ENCODE measurements at regions not wholly inside any gene's neighbourhood (a gene's known extent, or its start where the extent isn't known, plus 50 kb on each side); places are given as distances from the start of the nearest gene placed in this dataset.

- no peak for TF ChIP-seq EZH2 (IDR thresholded peaks at IDR 0.05; ENCODE audit: insufficient read depth, poor library complexity, severe bottlenecking)
- TF ChIP-seq EZH2phosphoT487 (IDR thresholded peaks at IDR 0.05; ENCODE audit: insufficient read depth, low read depth): no peak
Measured at GRCh38 chr2:212904646-212905045, 246.8 kb downstream of the IKZF2 start.
